COLO829 (cell line): ENCODE measurements at regions not wholly inside any gene's neighbourhood (a gene's known extent, or its start where the extent isn't known, plus 50 kb on each side); places are given as distances from the start of the nearest gene placed in this dataset.
"Not testable (repeated sequence)": the region's sequence is repeated elsewhere in the genome, so short reads cannot be mapped to it uniquely, and the experiment has no call there.

Experiments used
- DNase-seq: peaks from one replicate; pipeline ENCODE4 v3.0.0; 2012; ENCODE audit warnings: low spot score

DNA sequence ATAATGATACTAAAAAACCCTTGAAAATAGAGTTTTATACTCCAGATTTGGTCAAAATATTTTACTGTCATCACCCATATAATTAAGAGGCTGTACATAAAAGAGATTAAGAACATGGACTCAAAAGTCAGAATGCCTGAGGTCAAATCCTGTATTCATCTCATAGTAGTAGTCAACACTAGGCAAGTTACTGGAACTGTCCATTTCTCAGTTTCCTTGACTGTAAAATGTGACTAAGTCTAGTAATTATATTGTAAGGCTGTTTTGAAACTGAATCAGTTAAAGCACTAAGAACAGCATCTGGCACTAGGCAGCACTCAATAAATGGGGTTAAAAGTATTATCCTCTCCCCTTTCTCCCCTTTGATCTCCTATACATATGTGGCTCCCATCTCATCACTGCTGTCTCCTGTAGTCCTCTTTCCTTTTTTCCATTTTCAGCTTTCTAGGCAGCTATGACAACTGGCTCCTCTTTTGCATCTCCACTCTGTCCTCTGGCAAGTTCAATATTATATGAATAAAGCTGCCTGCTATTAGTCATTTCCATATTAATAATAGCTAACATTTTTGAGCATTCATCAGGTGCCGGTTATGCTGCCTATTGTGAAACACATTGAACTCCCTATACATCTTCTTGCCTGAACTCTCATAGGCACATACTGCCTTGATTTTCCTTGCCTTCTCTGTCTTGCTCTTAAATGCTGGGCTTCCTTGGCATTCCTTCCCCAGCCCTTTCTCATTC is 185.8 kb upstream of the NREP start:
- no peak for DNase-seq

DNA sequence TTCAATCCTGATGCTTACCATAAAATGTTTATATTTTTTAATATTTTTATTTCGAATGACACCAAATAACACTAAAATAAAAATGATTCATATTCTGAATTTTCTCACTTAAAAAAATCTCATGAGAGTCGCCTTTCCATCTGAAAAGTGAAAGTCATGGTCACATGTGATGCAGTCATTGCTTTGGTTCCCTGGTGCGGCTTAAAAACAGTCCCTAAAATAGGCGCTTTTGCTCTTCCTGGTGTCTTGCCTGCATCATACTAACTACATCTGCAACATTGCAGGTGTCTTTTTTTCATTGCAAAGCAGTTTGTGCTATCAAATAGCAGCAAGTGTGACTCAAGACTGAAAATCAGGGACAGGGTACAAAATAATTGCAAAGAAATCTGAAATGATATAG is 185.2 kb upstream of the NREP start:
- no peak for DNase-seq

DNA sequence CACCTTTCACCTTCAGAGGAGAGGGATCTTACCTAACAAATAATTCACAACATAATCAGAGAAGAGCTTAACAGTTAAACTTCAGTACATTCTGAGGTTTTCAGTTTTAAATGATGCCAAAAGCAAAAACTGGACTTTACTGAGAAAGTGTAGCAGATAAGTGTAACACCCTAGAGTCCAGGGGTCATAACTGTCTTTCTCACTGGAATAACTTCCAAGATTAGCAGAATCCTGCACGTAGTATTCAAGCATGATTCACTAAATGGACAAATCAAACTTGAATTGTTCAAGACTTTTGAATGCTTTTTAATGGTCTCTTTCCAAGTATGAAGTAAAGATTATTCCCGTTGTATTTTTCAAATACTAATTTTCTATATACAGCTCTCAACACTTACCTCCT is 180.1 kb upstream of the NREP start:
- no peak for DNase-seq

GRCh38 chr5:111935835-111936234 is 178.8 kb upstream of the NREP start:
- DNase-seq = no peak

DNA sequence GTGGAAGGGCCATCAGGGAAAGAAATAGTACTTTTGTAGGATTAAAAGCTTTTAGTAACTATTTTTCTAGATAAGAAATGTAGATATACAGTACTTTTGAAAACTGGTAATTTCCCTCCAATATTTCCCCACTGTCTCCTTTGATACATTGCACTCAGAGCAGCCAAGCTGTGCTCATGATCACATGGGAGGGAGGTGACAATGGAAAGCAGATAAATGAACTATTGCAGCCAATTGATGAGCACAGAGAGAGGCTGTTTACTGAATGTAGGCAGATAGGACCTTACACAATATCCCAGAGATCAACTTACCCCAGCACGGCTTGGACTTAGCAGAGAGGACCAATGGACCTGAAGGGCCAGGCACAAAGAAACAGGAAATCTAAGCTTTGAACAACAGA is 178.0 kb upstream of the NREP start:
- no peak for DNase-seq

DNA sequence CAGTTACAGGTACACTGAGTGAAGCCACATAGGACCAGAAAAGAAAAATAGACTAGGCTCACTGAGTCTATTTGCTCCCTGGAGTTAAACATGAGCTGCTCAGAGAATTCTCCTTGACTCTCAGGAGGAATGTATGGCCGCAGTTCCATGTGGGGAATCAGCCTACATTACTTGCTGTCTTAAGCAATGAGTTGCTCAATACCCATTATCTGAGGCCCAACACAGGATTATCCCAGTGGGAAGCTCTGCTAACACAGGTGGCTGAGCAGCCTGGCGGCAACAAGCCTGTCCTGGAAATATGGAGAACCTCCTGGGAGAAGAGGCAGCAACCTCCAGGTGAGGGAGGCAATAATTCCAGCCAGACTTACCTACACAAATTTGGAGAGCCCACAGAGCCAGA is 177.5 kb upstream of the NREP start:
- DNase-seq = no peak

- DNase-seq = no peak
Measured at GRCh38 chr5:111933086-111933485, 176.1 kb upstream of the NREP start.

DNA sequence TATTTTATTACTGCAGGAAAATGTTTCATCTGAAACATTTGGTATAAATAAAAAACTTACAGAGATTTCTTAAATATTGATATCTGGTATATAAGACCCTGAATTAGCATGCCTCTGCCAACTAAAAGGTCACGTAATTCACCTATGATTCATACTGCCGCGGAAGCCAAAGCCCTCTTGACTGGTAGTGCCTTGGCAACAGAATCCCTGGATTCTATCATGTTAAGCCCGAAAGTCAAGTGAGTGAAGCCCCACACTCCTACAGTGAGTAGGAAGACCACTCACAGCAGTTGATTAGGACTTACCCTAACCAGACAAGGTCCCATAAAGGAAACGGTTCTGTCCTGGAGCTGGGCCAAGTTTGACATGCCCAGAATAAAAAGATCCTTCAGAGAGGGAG is 175.6 kb upstream of the NREP start:
- DNase-seq = no peak

DNA sequence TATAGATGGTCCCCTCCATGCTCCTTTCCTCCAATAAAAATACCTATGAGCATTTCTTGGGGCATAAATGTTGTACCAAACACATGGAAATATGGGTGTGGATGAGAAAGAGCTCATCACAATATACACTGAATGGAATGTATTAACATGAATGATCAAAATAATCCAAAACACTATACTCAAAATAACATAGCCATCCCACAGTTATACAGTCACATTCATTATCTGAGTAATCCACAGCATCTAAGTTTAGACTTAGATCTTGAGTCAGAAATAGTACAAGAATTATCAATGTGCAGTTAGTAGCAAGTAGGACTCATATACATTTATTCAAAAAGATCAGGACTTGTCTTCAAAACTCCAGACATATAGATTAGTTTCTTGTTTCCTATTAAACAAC is 175.2 kb upstream of the NREP start:
- no peak for DNase-seq

GRCh38 chr5:111931655-111932054 is 174.7 kb upstream of the NREP start:
- DNase-seq = no peak

- no peak for DNase-seq
Measured at GRCh38 chr5:111930905-111931461, 174.0 kb upstream of the NREP start.

- no peak for DNase-seq
Measured at GRCh38 chr5:111930449-111930848, 173.5 kb upstream of the NREP start.

DNA sequence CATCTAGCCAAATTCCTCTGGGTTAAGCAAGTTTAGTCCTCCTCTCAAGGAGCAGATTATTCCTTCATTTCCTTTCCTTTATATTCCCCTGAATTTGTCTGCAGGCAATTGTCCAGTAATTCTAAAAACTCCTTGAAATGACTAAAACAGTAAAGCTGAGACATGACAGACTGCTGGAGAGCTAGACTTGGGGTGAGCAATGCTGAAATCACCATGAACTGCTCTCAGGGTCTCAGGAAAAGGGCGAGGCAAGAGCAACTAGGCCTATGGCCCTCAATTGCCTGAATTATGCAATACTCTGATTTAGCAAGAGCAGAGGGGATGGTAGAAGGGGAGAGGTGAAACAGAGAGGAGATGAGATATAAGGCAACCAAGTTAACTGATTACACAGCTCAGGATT is 172.9 kb upstream of the NREP start:
- no peak for DNase-seq

DNA sequence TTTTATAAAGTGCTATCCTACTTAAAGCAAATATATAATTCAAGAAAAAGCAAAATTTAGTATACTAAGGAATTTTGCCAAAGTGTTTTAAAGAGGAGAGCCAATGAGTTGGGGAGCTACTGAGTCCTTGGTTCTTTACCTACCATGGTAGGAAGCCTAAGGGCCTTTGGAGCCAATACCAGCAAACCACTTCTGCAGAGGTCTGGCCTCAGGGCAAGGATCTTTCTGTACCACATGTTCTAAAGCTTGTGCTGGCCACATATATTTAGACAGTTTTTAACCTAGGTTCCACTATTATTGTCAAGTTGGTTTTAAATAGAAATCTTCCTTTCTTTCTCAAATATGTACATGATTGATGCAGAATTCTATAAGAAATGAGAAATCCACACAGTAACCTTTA is 172.3 kb upstream of the NREP start:
- DNase-seq = no peak

DNA sequence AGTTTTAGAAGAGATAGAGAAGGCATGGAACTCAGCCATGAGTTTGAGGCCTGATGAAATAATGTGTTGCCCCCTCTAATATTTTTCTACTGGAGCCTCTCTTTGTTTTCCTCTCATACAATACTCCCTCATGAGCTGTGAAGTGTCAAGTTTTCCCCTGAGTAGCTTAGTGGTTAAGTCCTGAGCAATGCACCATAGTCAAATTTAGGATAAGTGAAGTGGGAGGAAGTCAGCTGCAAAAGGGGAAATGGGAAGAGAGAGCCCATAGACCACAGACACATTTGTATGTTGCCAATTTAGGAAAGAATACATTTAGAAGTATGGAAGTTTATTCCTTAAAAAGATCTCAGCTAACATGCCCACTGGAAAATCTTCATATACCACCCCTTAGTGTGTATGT is 171.5 kb upstream of the NREP start:
- DNase-seq = no peak

- peak; percentile 4 for DNase-seq
Measured at GRCh38 chr5:111927191-111927590, 170.2 kb upstream of the NREP start.

GRCh38 chr5:111926026-111926425 is 169.0 kb upstream of the NREP start:
- DNase-seq = no peak

- DNase-seq = no peak
Measured at GRCh38 chr5:111922344-111922743, 165.3 kb upstream of the NREP start.

GRCh38 chr5:111921691-111922090 is 164.7 kb upstream of the NREP start:
- not testable (repeated sequence) for DNase-seq

GRCh38 chr5:111914966-111915636 is 158.1 kb upstream of the NREP start:
- no peak for DNase-seq

DNA sequence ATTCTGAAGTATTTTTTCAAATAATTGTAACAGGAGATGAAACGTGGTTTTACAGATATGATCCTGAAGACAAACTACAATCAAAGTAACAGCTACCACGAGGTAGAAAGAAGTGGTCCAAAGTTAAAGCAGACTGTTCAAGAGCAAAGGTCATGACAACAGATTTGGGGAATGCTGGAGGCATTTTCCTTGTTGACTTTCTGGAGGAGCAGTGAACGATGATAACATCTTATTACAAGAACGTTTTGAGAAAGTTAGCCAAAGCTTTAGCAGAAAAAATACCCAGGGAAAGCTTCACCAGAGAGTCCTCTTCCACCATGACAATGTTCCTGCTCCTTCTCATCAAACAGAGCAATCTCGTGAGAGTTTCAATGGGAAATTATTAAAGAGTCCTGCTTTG is 145.4 kb upstream of the NREP start:
- DNase-seq = no peak

GRCh38 chr5:111901296-111901695 is 144.3 kb upstream of the NREP start:
- DNase-seq = no peak

GRCh38 chr5:111892949-111893348 is 136.0 kb upstream of the NREP start:
- DNase-seq = no peak

DNA sequence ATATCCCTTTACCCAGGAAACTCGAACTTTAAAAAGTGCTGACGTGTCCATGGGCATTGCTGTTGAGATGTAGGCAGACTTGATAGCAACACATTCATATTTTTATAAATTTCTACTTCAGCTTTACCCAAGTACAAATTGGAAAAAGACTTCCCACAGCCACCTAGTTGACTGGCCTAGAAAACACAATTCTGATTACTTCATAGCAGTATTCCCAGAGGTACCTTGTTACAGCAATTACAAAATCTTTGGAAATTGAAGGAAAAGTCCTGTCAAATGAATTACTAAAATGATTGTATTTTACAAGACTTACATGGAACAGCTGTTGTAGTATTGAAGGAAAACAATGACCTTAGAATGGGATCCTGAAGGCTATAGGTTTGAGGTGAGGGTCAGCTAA is 130.7 kb upstream of the NREP start:
- no peak for DNase-seq
